GM18873 (cell line): ENCODE measurements at regions not wholly inside any gene's neighbourhood (a gene's known extent, or its start where the extent isn't known, plus 50 kb on each side); places are given as distances from the start of the nearest gene placed in this dataset.

Experiments
- ATAC-seq: cut with Tn5 transposase; IDR thresholded peaks from one replicate; pipeline ENCODE4 v1.9.1; 2021; ENCODE audit warnings: mild to moderate bottlenecking, moderate library complexity, moderate number of reproducible peaks; ENCODE audit not compliant: unreplicated experiment, low FRiP score

GRCh38 chrX:15930585-15930984, 76.0 kb upstream of the AP1S2 start:
- ATAC-seq: no peak

DNA sequence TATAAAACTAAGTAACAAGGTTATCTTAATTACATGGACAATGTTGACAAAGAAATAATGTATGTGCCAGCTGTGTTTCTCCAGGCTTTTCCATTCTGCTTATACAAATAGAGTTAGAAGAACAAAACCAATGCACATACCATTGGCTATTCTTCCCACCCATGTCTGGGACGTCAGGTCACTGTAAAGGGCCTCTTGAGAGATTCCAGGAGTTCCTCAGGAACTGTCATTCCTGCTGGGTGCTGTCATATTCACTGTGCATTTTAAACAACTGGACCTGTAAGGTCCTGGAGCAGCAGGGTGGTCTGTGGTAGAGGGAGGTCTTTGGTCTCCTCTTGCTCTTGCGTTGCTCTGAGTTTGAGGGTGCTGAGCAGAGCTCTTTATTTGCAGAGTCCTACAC, 74.6 kb upstream of the AP1S2 start:
- no peak for ATAC-seq

DNA sequence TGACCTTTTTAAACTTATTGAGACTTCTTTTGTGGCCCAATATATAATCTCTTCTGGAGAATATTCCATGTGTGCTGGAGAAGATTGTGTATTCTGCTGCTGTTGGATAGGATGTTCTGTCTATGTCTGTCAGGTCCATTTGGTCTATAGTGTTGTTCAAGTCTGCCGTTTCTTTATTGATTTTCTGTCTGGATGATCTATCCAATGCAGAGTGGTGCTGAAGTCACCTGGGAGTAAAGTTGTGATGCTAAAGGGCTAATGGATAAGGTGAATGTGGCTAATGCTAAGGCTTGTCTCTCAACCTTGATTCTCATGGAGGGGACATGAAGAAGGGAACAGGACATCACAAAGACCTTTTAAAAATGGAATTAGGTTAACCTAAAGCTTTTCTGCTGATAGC, 72.0 kb upstream of the AP1S2 start:
- ATAC-seq: no peak

GRCh38 chrX:15918003-15918402, 63.4 kb upstream of the AP1S2 start:
- no peak for ATAC-seq

DNA sequence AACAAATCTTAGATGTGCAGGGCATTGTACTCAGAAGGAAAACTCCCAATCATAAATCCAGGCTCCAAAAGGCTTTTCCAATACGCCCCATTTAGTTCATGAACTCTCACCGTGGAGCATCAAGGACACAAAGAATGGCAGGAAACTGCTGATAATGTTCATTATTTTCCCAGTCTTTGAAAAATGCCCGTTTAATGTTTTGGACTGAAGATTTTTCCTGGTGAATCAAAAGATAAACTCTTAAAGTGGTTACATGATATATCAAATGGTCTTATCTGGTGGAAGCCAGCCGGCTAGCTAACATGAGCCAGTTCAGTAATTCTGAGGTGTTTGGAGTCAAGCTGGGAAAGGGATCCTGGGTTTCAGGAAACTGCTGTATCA, 62.1 kb upstream of the AP1S2 start:
- ATAC-seq: no peak

GRCh38 chrX:15915959-15916703, 61.5 kb upstream of the AP1S2 start:
- ATAC-seq: no peak

DNA sequence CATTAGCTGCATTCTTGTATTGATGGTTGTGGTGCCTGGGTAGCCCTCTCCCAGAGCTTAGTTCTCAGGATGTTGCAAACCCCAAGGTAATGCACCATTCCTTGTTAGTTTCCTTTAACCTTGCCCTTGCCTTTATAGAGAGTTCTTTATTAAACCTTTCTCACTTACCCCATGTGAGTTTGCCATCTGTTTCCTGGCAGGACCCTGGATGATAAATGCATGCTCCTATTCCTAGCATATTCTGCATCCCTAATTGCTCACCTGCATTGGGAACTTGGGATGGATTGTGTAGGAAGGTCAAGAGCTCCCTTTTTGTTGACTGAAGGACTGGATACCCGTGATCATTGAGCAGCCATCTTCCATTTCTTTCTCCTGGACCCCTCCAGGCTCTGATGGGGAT, 59.9 kb upstream of the AP1S2 start:
- ATAC-seq: no peak

GRCh38 chrX:15913146-15913545, 58.5 kb upstream of the AP1S2 start:
- no peak for ATAC-seq

DNA sequence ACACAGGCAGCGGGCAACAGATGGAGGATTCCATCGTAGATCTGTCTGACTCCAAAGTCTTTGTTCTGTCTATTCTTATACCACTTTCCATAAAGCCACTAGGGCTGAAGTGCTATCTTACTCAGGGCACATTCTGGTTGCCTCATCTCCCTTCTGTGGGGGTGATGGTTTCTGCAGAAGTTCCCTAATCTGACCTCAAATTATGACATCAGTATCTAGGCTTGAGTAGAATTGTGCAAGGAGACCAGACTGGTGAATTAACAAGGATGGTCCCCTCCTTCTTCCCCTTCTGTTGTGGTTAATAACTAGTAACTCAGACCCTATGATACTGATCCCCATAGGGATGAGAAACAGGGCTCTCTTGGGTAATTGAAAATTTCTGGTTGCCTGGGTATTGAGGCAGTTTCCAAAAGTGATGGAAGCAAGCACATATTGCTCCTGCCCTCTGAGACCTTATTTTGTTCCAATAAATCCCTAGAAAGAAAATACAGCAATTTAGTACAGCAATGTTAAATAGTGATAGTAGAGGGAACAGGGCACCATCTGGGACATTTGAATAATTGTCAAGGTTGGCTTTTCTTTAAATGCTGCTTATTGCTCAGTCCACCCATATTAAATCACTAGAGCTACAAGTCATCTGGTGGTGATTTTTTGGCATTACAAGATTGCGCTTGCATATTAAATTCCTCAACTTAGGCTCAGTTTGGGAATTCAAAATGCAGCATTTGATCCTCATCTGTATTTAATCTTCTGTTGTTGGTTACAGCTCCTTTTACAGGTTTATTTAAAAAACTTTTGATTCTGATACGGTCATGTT, 57.3 kb upstream of the AP1S2 start:
- ATAC-seq: no peak

DNA sequence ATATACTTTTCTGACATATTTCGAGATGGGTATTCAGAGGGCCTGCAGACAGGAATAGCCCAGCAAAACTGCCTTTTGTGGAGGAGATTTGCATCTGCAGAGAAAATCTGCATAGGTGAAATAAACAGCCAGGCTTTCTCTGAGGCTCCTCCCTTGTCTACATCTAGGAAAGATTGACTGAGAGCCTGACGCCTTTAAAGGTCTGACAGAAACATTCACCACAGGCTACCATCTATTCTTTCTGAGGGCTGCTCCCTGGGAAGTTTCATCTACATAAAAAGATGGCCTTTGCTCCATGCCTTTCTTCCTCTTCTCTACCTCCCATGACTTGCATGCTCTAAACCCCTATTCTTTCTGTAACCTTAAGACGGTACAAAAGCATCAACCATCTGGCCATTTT, 55.0 kb upstream of the AP1S2 start:
- ATAC-seq: no peak

DNA sequence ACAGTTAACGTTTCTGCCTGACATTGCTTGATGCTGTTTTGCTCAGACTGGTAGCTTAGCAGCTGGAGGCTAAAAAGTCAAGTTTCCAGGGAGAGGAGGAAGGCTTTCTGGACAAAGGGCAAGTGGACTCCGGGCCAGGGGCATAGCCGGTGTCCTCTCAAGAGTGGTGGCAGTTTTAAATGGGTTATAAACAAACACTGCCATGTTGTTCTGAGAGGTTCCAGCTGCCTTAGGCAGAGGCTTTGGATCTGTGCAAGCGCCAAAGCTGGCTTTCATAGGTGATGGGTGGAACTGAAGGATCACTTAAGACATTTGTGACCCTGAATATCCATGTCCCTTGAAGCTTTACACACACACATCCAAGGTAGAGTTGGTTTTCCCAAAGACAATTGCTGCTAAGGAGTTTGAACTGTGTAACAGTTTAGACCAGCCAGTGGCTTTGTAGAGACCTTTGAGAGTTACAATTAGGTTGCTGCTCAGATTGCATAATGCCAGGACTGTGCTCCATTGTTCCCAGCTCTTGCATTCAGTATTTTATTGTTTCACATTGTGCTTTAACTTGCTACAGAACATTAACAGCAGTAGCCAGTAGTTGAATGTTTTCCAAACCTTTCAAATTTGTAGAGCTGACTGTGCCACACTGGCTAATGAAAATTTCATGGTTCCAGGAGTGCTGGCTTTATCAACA, 54.1 kb upstream of the AP1S2 start:
- ATAC-seq: no peak

GRCh38 chrX:15906041-15906943, 51.7 kb upstream of the AP1S2 start:
- ATAC-seq: no peak
